A673 (cell line): ENCODE measurements at regions not wholly inside any gene's neighbourhood (a gene's known extent, or its start where the extent isn't known, plus 50 kb on each side); places are given as distances from the start of the nearest gene placed in this dataset.

ENCODE experiments used
- BruUV-seq: library from RNA; stranded (reverse); fragments of 400-500 nt; replicated peaks from 2 replicates; lab custom pipeline; 2021; lab: Mats Ljungman, UMichigan
- CTCF ChIA-PET: fragments of 300-600 bp; sonication (Branson Sonifier 250); formaldehyde crosslinking; loops from one replicate; lab custom pipeline; 2022; ENCODE audit warnings: antibody characterized with exemption; lab: Charles Lee
- POLR2A ChIA-PET: fragments of 300-600 bp; sonication (Branson Sonifier 250); formaldehyde crosslinking; loops from one replicate; lab custom pipeline; 2022; ENCODE audit warnings: antibody characterized with exemption; ENCODE audit not compliant: low non-redundant PET; lab: Charles Lee
- DNase-seq: peaks from one replicate; pipeline ENCODE4 v3.0.0-alpha.2; 2015; ENCODE audit warnings: low spot score
- H3K27ac ChIP-seq: fragments of 200-600 bp; sonication (generic); 2 replicates; pipeline ENCODE4 v1.5.1; 2016; ENCODE audit warnings: mixed run types, low read depth, mild to moderate bottlenecking, mixed read lengths, antibody characterized with exemption, low read length; ENCODE audit not compliant: poor library complexity, severe bottlenecking
- H3K27me3 ChIP-seq: fragments of 200-600 bp; sonication (generic); replicated peaks from 2 replicates; pipeline ENCODE4 v1.6.1; 2017; ENCODE audit warnings: mixed run types, low read depth, mild to moderate bottlenecking, mixed read lengths, antibody characterized with exemption, low read length; ENCODE audit not compliant: insufficient read depth, poor library complexity
- H3K36me3 ChIP-seq: fragments of 200-600 bp; sonication (generic); 2 replicates; pipeline ENCODE4 v1.6.1; 2016; ENCODE audit warnings: mixed run types, mild to moderate bottlenecking, mixed read lengths, antibody characterized with exemption, low read length; ENCODE audit not compliant: insufficient read depth, poor library complexity, severe bottlenecking
- H3K4me1 ChIP-seq: fragments of 200-600 bp; sonication (generic); 2 replicates; pipeline ENCODE4 v1.6.1; 2017; ENCODE audit warnings: mixed run types, mild to moderate bottlenecking, mixed read lengths, antibody characterized with exemption, low read length; ENCODE audit not compliant: insufficient read depth, poor library complexity, severe bottlenecking
- H3K4me3 ChIP-seq: fragments of 200-600 bp; sonication (generic); 2 replicates; pipeline ENCODE4 v1.5.1; 2016; ENCODE audit warnings: low read depth, mixed run types, mild to moderate bottlenecking, mixed read lengths, low read length; ENCODE audit not compliant: poor library complexity, severe bottlenecking
- H3K9me3 ChIP-seq: fragments of 200-600 bp; sonication (generic); 2 replicates; pipeline ENCODE4 v1.6.1; 2016; ENCODE audit warnings: mixed run types, low read depth, mild to moderate bottlenecking, mixed read lengths, antibody characterized with exemption, low read length; ENCODE audit not compliant: poor library complexity, severe bottlenecking
- EZH2 ChIP-seq: fragments of 200-600 bp; sonication (generic); IDR thresholded peaks from 2 replicates; pipeline ENCODE4 v1.6.1; 2017; ENCODE audit warnings: borderline replicate concordance, low read depth, mild to moderate bottlenecking, mixed read lengths, antibody characterized with exemption, low read length; ENCODE audit not compliant: poor library complexity, severe bottlenecking
- intact Hi-C: fragments of 100-400 bp; cut with micrococcal nuclease; formaldehyde crosslinking; loops from one replicate; pipeline ENCODE4 v1.10.0; 2022; ENCODE audit not compliant: unreplicated experiment
- TF ChIP-seq, protein P1 (sequence below): fragments of 300-800, 200-600 bp; sonication (generic); conservative IDR thresholded peaks from 2 replicates; pipeline ENCODE4 v1.5.1; 2017; ENCODE audit warnings: low read depth, mild to moderate bottlenecking, antibody characterized with exemption, low read length, moderate library complexity, mixed read lengths

GRCh38 chr9:23590276-23591000 lies 235.6 kb downstream of the ELAVL2 start:
- BruUV-seq: no TSS peak
- TF ChIP-seq, protein P1, sequence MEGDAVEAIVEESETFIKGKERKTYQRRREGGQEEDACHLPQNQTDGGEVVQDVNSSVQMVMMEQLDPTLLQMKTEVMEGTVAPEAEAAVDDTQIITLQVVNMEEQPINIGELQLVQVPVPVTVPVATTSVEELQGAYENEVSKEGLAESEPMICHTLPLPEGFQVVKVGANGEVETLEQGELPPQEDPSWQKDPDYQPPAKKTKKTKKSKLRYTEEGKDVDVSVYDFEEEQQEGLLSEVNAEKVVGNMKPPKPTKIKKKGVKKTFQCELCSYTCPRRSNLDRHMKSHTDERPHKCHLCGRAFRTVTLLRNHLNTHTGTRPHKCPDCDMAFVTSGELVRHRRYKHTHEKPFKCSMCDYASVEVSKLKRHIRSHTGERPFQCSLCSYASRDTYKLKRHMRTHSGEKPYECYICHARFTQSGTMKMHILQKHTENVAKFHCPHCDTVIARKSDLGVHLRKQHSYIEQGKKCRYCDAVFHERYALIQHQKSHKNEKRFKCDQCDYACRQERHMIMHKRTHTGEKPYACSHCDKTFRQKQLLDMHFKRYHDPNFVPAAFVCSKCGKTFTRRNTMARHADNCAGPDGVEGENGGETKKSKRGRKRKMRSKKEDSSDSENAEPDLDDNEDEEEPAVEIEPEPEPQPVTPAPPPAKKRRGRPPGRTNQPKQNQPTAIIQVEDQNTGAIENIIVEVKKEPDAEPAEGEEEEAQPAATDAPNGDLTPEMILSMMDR: no peak
- TF ChIP-seq EZH2: no peak
- no peaks in the 10 kb centered on the region for H3K4me1 ChIP-seq
- H3K9me3 ChIP-seq: no peaks in the 10 kb centered on the region
- H3K36me3 ChIP-seq: no peaks in the 10 kb centered on the region
- no peak overlapping the region for H3K27ac ChIP-seq
- ChIA-PET CTCF (no interaction called here), POLR2A (no interaction called here)
- no peak for DNase-seq
- H3K4me3 ChIP-seq: no peak overlapping the region
- intact Hi-C loops: no loop called here
- no peaks in the 10 kb centered on the region for H3K27me3 ChIP-seq

DNA sequence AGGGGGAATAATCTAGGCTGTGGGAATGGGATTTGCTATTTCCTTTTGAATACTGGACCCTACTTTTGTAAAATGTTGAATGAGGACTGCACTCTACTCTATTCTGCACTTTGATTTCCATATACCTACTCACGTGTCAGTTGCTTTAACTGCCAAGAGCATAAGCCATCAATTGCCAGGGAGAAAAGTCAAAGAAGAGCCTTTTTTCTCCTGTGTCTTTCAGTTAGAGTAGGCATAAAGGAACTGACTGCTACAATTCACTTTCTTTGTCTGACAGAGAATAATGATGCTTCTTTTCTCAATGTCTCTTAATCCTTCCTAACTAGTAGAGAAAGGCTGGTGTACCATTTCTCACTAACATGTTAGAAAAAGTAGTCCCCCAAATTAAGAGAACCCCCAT lies 231.6 kb downstream of the ELAVL2 start:
- Histone ChIP-seq H3K4me3 (no peak overlapping the region), H3K27me3 (no peaks in the 10 kb centered on the region), H3K4me1 (no peaks in the 10 kb centered on the region), H3K27ac (no peak overlapping the region), H3K9me3 (no peaks in the 10 kb centered on the region), H3K36me3 (no peaks in the 10 kb centered on the region)
- intact Hi-C loops: no loop called here
- DNase-seq: no peak
- no peak for TF ChIP-seq EZH2
- TF ChIP-seq, protein P1: no peak
- ChIA-PET POLR2A (no interaction called here), CTCF (no interaction called here)
- no TSS peak for BruUV-seq

- CTCF ChIA-PET: no interaction called here
Measured at GRCh38 chr9:23596913-23597634, 229.0 kb downstream of the ELAVL2 start.

More at GRCh38 chr9:23596913-23597634, 229.0 kb downstream of the ELAVL2 start:
- no peaks in the 10 kb centered on the region for H3K9me3 ChIP-seq
- H3K27ac ChIP-seq: no peak overlapping the region
- H3K27me3 ChIP-seq: no peaks in the 10 kb centered on the region
- BruUV-seq: no TSS peak
- intact Hi-C loops: no loop called here
- H3K36me3 ChIP-seq: no peaks in the 10 kb centered on the region
- POLR2A ChIA-PET: no interaction called here
- no peak for DNase-seq
- H3K4me3 ChIP-seq: no peak overlapping the region
- no peaks in the 10 kb centered on the region for H3K4me1 ChIP-seq
- TF ChIP-seq, protein P1: no peak
- TF ChIP-seq EZH2: no peak
